OCI-LY1 (cell line): ENCODE measurements at regions not wholly inside any gene's neighbourhood (a gene's known extent, or its start where the extent isn't known, plus 50 kb on each side); places are given as distances from the start of the nearest gene placed in this dataset.

Source experiments
- CTCF ChIP-seq: fragments of 200-600 bp; sonication (generic), shearing (Covaris generic); IDR thresholded peaks from 2 replicates; pipeline ENCODE4 v1.5.1; 2017; ENCODE audit warnings: mild to moderate bottlenecking, antibody characterized with exemption, low read length, moderate library complexity, mixed read lengths
- EZH2 ChIP-seq: fragments of 200-600 bp; sonication (generic), shearing (Covaris generic); IDR thresholded peaks from 2 replicates; pipeline ENCODE4 v1.8.0; 2017; ENCODE audit warnings: borderline replicate concordance, mixed run types, mild to moderate bottlenecking, antibody characterized with exemption, low read length, moderate library complexity, mixed read lengths

- TF ChIP-seq CTCF, result no peak
- no peak for TF ChIP-seq EZH2
Observed at GRCh38 chr1:208717525-208717924, 473.3 kb upstream of the PLXNA2 start.
